Esophagus squamous epithelium (tissue), 5 donors: ENCODE measurements at regions not wholly inside any gene's neighbourhood (a gene's known extent, or its start where the extent isn't known, plus 50 kb on each side); places are given as distances from the start of the nearest gene placed in this dataset.
"Not testable (repeated sequence)": the region's sequence is repeated elsewhere in the genome, so short reads cannot be mapped to it uniquely, and the experiment has no call there.

Experiments used
- DNase-seq: peaks from one replicate; lab custom pipeline; 2025; lab: John Stamatoyannopoulos, UW
- H3K27ac ChIP-seq, 4 donors: fragments of 200-600 bp; sonication (generic); one replicate each; pipeline ENCODE4 v1.5.1; 2016 to 2019; ENCODE audit warnings: mild to moderate bottlenecking in 1 of 4
- H3K27me3 ChIP-seq, 4 donors: fragments of 200-600 bp; sonication (generic); 1 replicate in 3 of 4; 2 replicates in 1 of 4; pipeline versions ENCODE4 v1.5.1 to v1.6.0; 2017 to 2021; ENCODE audit warnings: antibody characterized with exemption in 1 of 4
- H3K36me3 ChIP-seq, 3 donors: fragments of 200-600 bp; sonication (generic); one replicate each; pipeline ENCODE4 v1.5.1; 2016 to 2019
- H3K4me1 ChIP-seq, 3 donors: fragments of 200-600 bp; sonication (generic); one replicate each; pipeline ENCODE4 v1.5.1; 2017 to 2019
- H3K4me3 ChIP-seq, 4 donors: fragments of 200-600 bp; sonication (generic); 1 replicate in 3 of 4; 2 replicates in 1 of 4; pipeline ENCODE4 v1.5.1; 2016 to 2019; ENCODE audit warnings: mild to moderate bottlenecking in 2 of 4, moderate library complexity in 1 of 4
- H3K9me3 ChIP-seq, 3 donors: fragments of 200-600 bp; sonication (generic); one replicate each; pipeline ENCODE4 v1.5.1; 2016 to 2019
- CTCF ChIP-seq, 6 experiments: fragments of 450-650 bp in 4 of 6; fragments of 200-600 bp in 2 of 6; sonication (generic) in 2 of 6; IDR thresholded peaks; one replicate each; pipeline ENCODE4 v1.5.1; 2016 to 2019; ENCODE audit warnings: antibody characterized with exemption in 6 of 6, mild to moderate bottlenecking in 4 of 6, moderate library complexity in 4 of 6
- POLR2A ChIP-seq, 4 donors: fragments of 450-650 bp; IDR thresholded peaks; one replicate each; pipeline ENCODE4 v1.6.1; 2017; ENCODE audit warnings: antibody characterized with exemption in 4 of 4, mild to moderate bottlenecking in 4 of 4, moderate library complexity in 3 of 4
- WGBS, 2 donors: methylation state at CpG; one replicate each; pipeline ENCODE4 v1.1.5; 2018; 5-methylcytosine and 5-hydroxymethylcytosine counted together
- intact Hi-C: fragments of 100-400 bp; cut with DNase I; formaldehyde crosslinking; loops from one replicate; pipeline ENCODE4 v1.15.0; 2022
- donor health status: DM: yes; HTN: yes; CAD: no.

GRCh38 chr10:61039868-61040267, 95.9 kb upstream of the RHOBTB1 start:
- intact Hi-C loops, result no loop called here
- no peak for DNase-seq
- Histone ChIP-seq H3K27ac (no peak overlapping the region), H3K27me3 (no peaks in the 10 kb centered on the region), H3K36me3 (no peaks in the 10 kb centered on the region), H3K4me3 (no peak overlapping the region), H3K9me3 (no peaks in the 10 kb centered on the region), H3K4me1 (no peaks in the 10 kb centered on the region)
- 85 to 94% methylated on average over 1 of the region's 1 CpG for WGBS, 2 donors
- TF ChIP-seq CTCF (IDR thresholded peaks at IDR 0.05) (no peak), POLR2A (IDR thresholded peaks at IDR 0.05) (no peak)

GRCh38 chr10:61037261-61037830, 93.4 kb upstream of the RHOBTB1 start:
- intact Hi-C loops, DNase-seq, H3K4me3 ChIP-seq, H3K27ac ChIP-seq, H3K4me1 ChIP-seq, H3K36me3 ChIP-seq, H3K27me3 ChIP-seq, H3K9me3 ChIP-seq: not testable (repeated sequence)
- WGBS, 2 donors, result 74 to 85% methylated on average over 10 to 16 of the region's 16 CpGs

- WGBS, 2 donors, result 91 to 100% methylated on average over 3 of the region's 3 CpGs
- DNase-seq, H3K4me1 ChIP-seq, H3K4me3 ChIP-seq, H3K9me3 ChIP-seq, H3K27ac ChIP-seq, intact Hi-C loops, H3K36me3 ChIP-seq, H3K27me3 ChIP-seq: not testable (repeated sequence)
Measured at GRCh38 chr10:61036148-61036547, 92.2 kb upstream of the RHOBTB1 start.

GRCh38 chr10:61031341-61031740, 87.4 kb upstream of the RHOBTB1 start:
- Histone ChIP-seq H3K27me3 (no peaks in the 10 kb centered on the region), H3K27ac (no peak overlapping the region), H3K36me3 (no peaks in the 10 kb centered on the region), H3K9me3 (no peaks in the 10 kb centered on the region), H3K4me1 (no peaks in the 10 kb centered on the region), H3K4me3 (no peak overlapping the region)
- intact Hi-C loops, result no loop called here
- WGBS, 2 donors, result 91 to 92% methylated on average over 3 of the region's 3 CpGs
- TF ChIP-seq POLR2A (IDR thresholded peaks at IDR 0.05) (no peak), CTCF (IDR thresholded peaks at IDR 0.05) (no peak)
- no peak for DNase-seq

- H3K9me3 ChIP-seq, result no peaks in the 10 kb centered on the region
- intact Hi-C loops, result no loop called here
- H3K36me3 ChIP-seq, result no peaks in the 10 kb centered on the region
- H3K4me3 ChIP-seq, result no peak overlapping the region
- no peak for DNase-seq
- no peaks in the 10 kb centered on the region for H3K27me3 ChIP-seq
- no peak overlapping the region for H3K27ac ChIP-seq
- H3K4me1 ChIP-seq, result no peaks in the 10 kb centered on the region
- WGBS, 2 donors, result 73 to 86% methylated on average over 2 of the region's 2 CpGs
- TF ChIP-seq CTCF (IDR thresholded peaks at IDR 0.05), result no peak
- no peak for TF ChIP-seq POLR2A (IDR thresholded peaks at IDR 0.05)
Measured at GRCh38 chr10:61029411-61029810, 85.4 kb upstream of the RHOBTB1 start.

- Histone ChIP-seq H3K4me3 (no peak overlapping the region), H3K27me3 (no peaks in the 10 kb centered on the region), H3K27ac (no peak overlapping the region), H3K4me1 (no peaks in the 10 kb centered on the region), H3K9me3 (no peaks in the 10 kb centered on the region), H3K36me3 (no peaks in the 10 kb centered on the region)
- TF ChIP-seq CTCF (IDR thresholded peaks at IDR 0.05) (no peak), POLR2A (IDR thresholded peaks at IDR 0.05) (no peak)
- 40 to 42% methylated on average over 5 of the region's 5 CpGs for WGBS, 2 donors
- no peak for DNase-seq
- intact Hi-C loops, result no loop called here
Measured at GRCh38 chr10:61028861-61029361, 84.9 kb upstream of the RHOBTB1 start.
